GM23338 (cell line): ENCODE measurements at regions not wholly inside any gene's neighbourhood (a gene's known extent, or its start where the extent isn't known, plus 50 kb on each side); places are given as distances from the start of the nearest gene placed in this dataset.

Source experiments
- CREB1 ChIP-seq: fragments of 250-450 bp; sonication (Bioruptor Pico); IDR thresholded peaks from 2 replicates; pipeline ENCODE4 v1.5.0; 2020; ENCODE audit warnings: low read depth, mild to moderate bottlenecking, moderate library complexity
- CTCF ChIP-seq, 2 experiments: fragments of 200-600 bp in 1 of 2; sonication (generic) in 1 of 2; conservative IDR thresholded peaks; 2 replicates each; pipeline versions ENCODE4 v1.5.1 to v1.6.1; 2016 to 2017; ENCODE audit warnings: antibody characterized with exemption in 2 of 2, low read depth in 2 of 2, mild to moderate bottlenecking in 2 of 2, moderate library complexity in 1 of 2
- ETS1 ChIP-seq: IDR thresholded peaks from 2 replicates; pipeline ENCODE4 v1.6.1; 2016; ENCODE audit warnings: antibody characterized with exemption
- EZH2 ChIP-seq: fragments of 200-600 bp; sonication (generic); IDR thresholded peaks from one replicate; pipeline ENCODE4 v1.8.0; 2017; ENCODE audit warnings: antibody characterized with exemption, mild to moderate bottlenecking, low read depth; ENCODE audit not compliant: unreplicated experiment
- EZH2phosphoT487 ChIP-seq: fragments of 200-600 bp; sonication (generic); IDR thresholded peaks from one replicate; pipeline ENCODE4 v1.8.1; 2018; ENCODE audit warnings: antibody characterized with exemption; ENCODE audit not compliant: unreplicated experiment
- JUNB ChIP-seq: IDR thresholded peaks from one replicate; pipeline ENCODE4 v1.6.1; 2016; ENCODE audit warnings: antibody characterized with exemption; ENCODE audit not compliant: unreplicated experiment
- NANOG ChIP-seq: IDR thresholded peaks from 2 replicates; pipeline ENCODE4 v1.6.1; 2016; ENCODE audit warnings: antibody characterized with exemption, borderline replicate concordance
- POLR2AphosphoS5 ChIP-seq: IDR thresholded peaks from 2 replicates; pipeline ENCODE4 v1.6.1; 2016; ENCODE audit warnings: antibody characterized with exemption, low read depth
- REST ChIP-seq: IDR thresholded peaks from one replicate; pipeline ENCODE4 v1.6.1; 2018; ENCODE audit warnings: antibody characterized with exemption; ENCODE audit not compliant: unreplicated experiment
- STAT1 ChIP-seq: IDR thresholded peaks from one replicate; pipeline ENCODE4 v1.6.1; 2016; ENCODE audit warnings: antibody characterized with exemption; ENCODE audit not compliant: unreplicated experiment
- ZNF331 ChIP-seq: fragments of 250-450 bp; sonication (Bioruptor Pico); IDR thresholded peaks from 2 replicates; pipeline ENCODE4 v1.5.0; 2020; ENCODE audit warnings: low read depth, mild to moderate bottlenecking, moderate library complexity
- ZNF462 ChIP-seq: fragments of 250-450 bp; sonication (Bioruptor Pico); IDR thresholded peaks from 2 replicates; pipeline ENCODE4 v1.5.0; 2020; ENCODE audit warnings: mild to moderate bottlenecking, moderate library complexity

- TF ChIP-seq CTCF (conservative IDR thresholded peaks at IDR 0.05; ENCODE audit: low read depth in 2 of 2) (no peak), POLR2AphosphoS5 (no peak), EZH2phosphoT487 (no peak), CREB1 (CRISPR knock-in tag) (no peak), REST (no peak), JUNB (no peak), EZH2 (no peak), STAT1 (no peak), ETS1 (no peak), ZNF462 (CRISPR knock-in tag) (no peak), NANOG (no peak), ZNF331 (CRISPR knock-in tag) (no peak)
Observed at GRCh38 chr13:24613128-24613527, 67.1 kb upstream of the ATP12A start.
